ENCODE measurements at regions not wholly inside any gene's neighbourhood (a gene's known extent, or its start where the extent isn't known, plus 50 kb on each side); places are given as distances from the start of the nearest gene placed in this dataset.

DNA sequence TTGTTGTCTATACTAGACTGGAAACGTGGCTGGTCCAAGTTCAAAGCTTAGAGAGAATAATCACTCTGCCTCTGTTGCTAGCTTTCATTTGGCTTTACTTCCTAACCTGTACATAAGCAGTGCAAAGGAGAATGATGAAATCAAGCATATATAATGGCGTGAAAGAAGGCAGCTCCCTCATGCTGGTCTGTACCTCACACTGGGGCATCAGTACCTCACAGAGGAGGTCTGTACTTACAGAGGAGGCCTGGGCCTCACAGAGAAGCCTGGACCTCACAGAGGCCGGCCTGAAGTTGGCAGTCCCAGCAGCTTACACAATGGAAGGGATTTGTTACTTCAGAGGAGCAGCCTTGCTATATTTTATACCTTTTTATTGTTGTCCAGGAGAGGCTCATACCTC, 53.3 kb upstream of the MSI2 start:
- TF ChIP-seq, protein P1, sequence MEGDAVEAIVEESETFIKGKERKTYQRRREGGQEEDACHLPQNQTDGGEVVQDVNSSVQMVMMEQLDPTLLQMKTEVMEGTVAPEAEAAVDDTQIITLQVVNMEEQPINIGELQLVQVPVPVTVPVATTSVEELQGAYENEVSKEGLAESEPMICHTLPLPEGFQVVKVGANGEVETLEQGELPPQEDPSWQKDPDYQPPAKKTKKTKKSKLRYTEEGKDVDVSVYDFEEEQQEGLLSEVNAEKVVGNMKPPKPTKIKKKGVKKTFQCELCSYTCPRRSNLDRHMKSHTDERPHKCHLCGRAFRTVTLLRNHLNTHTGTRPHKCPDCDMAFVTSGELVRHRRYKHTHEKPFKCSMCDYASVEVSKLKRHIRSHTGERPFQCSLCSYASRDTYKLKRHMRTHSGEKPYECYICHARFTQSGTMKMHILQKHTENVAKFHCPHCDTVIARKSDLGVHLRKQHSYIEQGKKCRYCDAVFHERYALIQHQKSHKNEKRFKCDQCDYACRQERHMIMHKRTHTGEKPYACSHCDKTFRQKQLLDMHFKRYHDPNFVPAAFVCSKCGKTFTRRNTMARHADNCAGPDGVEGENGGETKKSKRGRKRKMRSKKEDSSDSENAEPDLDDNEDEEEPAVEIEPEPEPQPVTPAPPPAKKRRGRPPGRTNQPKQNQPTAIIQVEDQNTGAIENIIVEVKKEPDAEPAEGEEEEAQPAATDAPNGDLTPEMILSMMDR (conservative IDR thresholded peaks at IDR 0.05 in 1 of 2, IDR thresholded peaks at IDR 0.05 in 1 of 2; ENCODE audit: extremely low read depth in 1 of 2, insufficient read depth in 1 of 2, low read depth in 1 of 2, low read length in 2 of 2), result no peak
- no peak for TF ChIP-seq EZH2 (IDR thresholded peaks at IDR 0.05; ENCODE audit: borderline replicate concordance, low read length)
